ENCODE measurements at regions not wholly inside any gene's neighbourhood (a gene's known extent, or its start where the extent isn't known, plus 50 kb on each side); places are given as distances from the start of the nearest gene placed in this dataset.
A peak's percentile ranks its signal among the peaks of the same experiment; 100 is the strongest.

- DNase-seq: no peak
These were observed 655.9 kb upstream of the ARGLU1 start for GRCh38 chr13:107223867-107224266.

- DNase-seq: no peak
These were observed 654.7 kb upstream of the ARGLU1 start for GRCh38 chr13:107222597-107222996.

GRCh38 chr13:107220245-107220644 is 652.3 kb upstream of the ARGLU1 start:
- no peak for DNase-seq

GRCh38 chr13:107217251-107217650 is 649.3 kb upstream of the ARGLU1 start:
- DNase-seq: no peak

GRCh38 chr13:107216046-107216755 is 648.3 kb upstream of the ARGLU1 start:
- DNase-seq: no peak

- no peak for DNase-seq
These were observed 643.1 kb upstream of the ARGLU1 start for GRCh38 chr13:107211073-107211472.

GRCh38 chr13:107210723-107211030 is 642.7 kb upstream of the ARGLU1 start:
- DNase-seq: no peak

GRCh38 chr13:107209824-107210722 is 642.1 kb upstream of the ARGLU1 start:
- DNase-seq: no peak

GRCh38 chr13:107208889-107209288 is 641.0 kb upstream of the ARGLU1 start:
- no peak for DNase-seq

- DNase-seq: peak; percentile 22
These were observed 637.6 kb upstream of the ARGLU1 start for GRCh38 chr13:107205318-107206104.

- no peak for DNase-seq
These were observed 635.4 kb upstream of the ARGLU1 start for GRCh38 chr13:107203146-107203847.

GRCh38 chr13:107202371-107203023 is 634.6 kb upstream of the ARGLU1 start:
- DNase-seq: no peak

GRCh38 chr13:107200491-107200890 is 632.6 kb upstream of the ARGLU1 start:
- DNase-seq: no peak

GRCh38 chr13:107192289-107192688 is 624.4 kb upstream of the ARGLU1 start:
- DNase-seq: no peak

GRCh38 chr13:107190065-107190464 is 622.1 kb upstream of the ARGLU1 start:
- no peak for DNase-seq

- DNase-seq: no peak
These were observed 618.0 kb upstream of the ARGLU1 start for GRCh38 chr13:107185889-107186288.

GRCh38 chr13:107170270-107170931 is 602.5 kb upstream of the ARGLU1 start:
- DNase-seq: no peak

GRCh38 chr13:107157271-107157670 is 589.3 kb upstream of the ARGLU1 start:
- DNase-seq: no peak

- DNase-seq: no peak
These were observed 576.5 kb upstream of the ARGLU1 start for GRCh38 chr13:107144432-107144831.

GRCh38 chr13:107141767-107142166 is 573.8 kb upstream of the ARGLU1 start:
- no peak for DNase-seq

GRCh38 chr13:107139006-107139405 is 571.1 kb upstream of the ARGLU1 start:
- DNase-seq: no peak

GRCh38 chr13:107138486-107138885 is 570.5 kb upstream of the ARGLU1 start:
- DNase-seq: no peak
